ENCODE measurements at regions not wholly inside any gene's neighbourhood (a gene's known extent, or its start where the extent isn't known, plus 50 kb on each side); places are given as distances from the start of the nearest gene placed in this dataset.
A peak's percentile ranks its signal among the peaks of the same experiment; 100 is the strongest.
"Not testable (repeated sequence)": the region's sequence is repeated elsewhere in the genome, so short reads cannot be mapped to it uniquely, and the experiment has no call there.

GRCh38 chr13:50463719-50464118, 379.8 kb downstream of the DLEU7 start:
- TF ChIP-seq CTCF (IDR thresholded peaks at IDR 0.05; ENCODE audit: insufficient read depth, low read length, severe bottlenecking) = no peak
- Histone ChIP-seq H3K36me3 (ENCODE audit: control insufficient read depth, insufficient read depth, low read length) (no peaks in the 10 kb centered on the region), H3K27me3 (ENCODE audit: control insufficient read depth, insufficient read depth, low read length) (no peaks in the 10 kb centered on the region), H3K4me3 (ENCODE audit: low read depth, low read length) (no peak overlapping the region)
- no peak for FAIRE-seq
- DNase-seq (ENCODE audit: low read depth) = no peak

GRCh38 chr13:50464349-50465251, 378.9 kb downstream of the DLEU7 start:
- Histone ChIP-seq H3K27me3 (ENCODE audit: control insufficient read depth, insufficient read depth, low read length) (no peaks in the 10 kb centered on the region), H3K4me3 (ENCODE audit: low read depth, low read length) (no peak overlapping the region), H3K36me3 (ENCODE audit: control insufficient read depth, insufficient read depth, low read length) (no peaks in the 10 kb centered on the region)
- DNase-seq (ENCODE audit: low read depth) (no peak), FAIRE-seq (no peak)
- TF ChIP-seq CTCF (IDR thresholded peaks at IDR 0.05; ENCODE audit: insufficient read depth, low read length, severe bottlenecking) = no peak

GRCh38 chr13:50466456-50466855, 377.0 kb downstream of the DLEU7 start:
- no peak for DNase-seq (ENCODE audit: low read depth)
- Histone ChIP-seq H3K36me3 (ENCODE audit: control insufficient read depth, insufficient read depth, low read length) (no peaks in the 10 kb centered on the region), H3K4me3 (ENCODE audit: low read depth, low read length) (no peak overlapping the region), H3K27me3 (ENCODE audit: control insufficient read depth, insufficient read depth, low read length) (no peaks in the 10 kb centered on the region)
- no peak for FAIRE-seq
- no peak for TF ChIP-seq CTCF (IDR thresholded peaks at IDR 0.05; ENCODE audit: insufficient read depth, low read length, severe bottlenecking)

- H3K4me3 ChIP-seq (ENCODE audit: low read depth, low read length) = no peak overlapping the region
- no peaks in the 10 kb centered on the region for H3K27me3 ChIP-seq (ENCODE audit: control insufficient read depth, insufficient read depth, low read length)
- TF ChIP-seq CTCF (IDR thresholded peaks at IDR 0.05; ENCODE audit: insufficient read depth, low read length, severe bottlenecking) = no peak
- H3K36me3 ChIP-seq (ENCODE audit: control insufficient read depth, insufficient read depth, low read length) = no peaks in the 10 kb centered on the region
- peak; percentile 77 for FAIRE-seq
- no peak for DNase-seq (ENCODE audit: low read depth)
Measured at GRCh38 chr13:50467156-50468110, 376.1 kb downstream of the DLEU7 start.

- TF ChIP-seq CTCF (IDR thresholded peaks at IDR 0.05; ENCODE audit: insufficient read depth, low read length, severe bottlenecking) = no peak
- DNase-seq (ENCODE audit: low read depth) (no peak), FAIRE-seq (no peak)
- Histone ChIP-seq H3K36me3 (ENCODE audit: control insufficient read depth, insufficient read depth, low read length) (no peaks in the 10 kb centered on the region), H3K27me3 (ENCODE audit: control insufficient read depth, insufficient read depth, low read length) (no peaks in the 10 kb centered on the region), H3K4me3 (ENCODE audit: low read depth, low read length) (no peak overlapping the region)
Measured at GRCh38 chr13:50468849-50469669, 374.4 kb downstream of the DLEU7 start.

- FAIRE-seq; H3K4me3 ChIP-seq (ENCODE audit: low read depth, low read length); H3K36me3 ChIP-seq (ENCODE audit: control insufficient read depth, insufficient read depth, low read length); H3K27me3 ChIP-seq (ENCODE audit: control insufficient read depth, insufficient read depth, low read length); DNase-seq (ENCODE audit: low read depth): not testable (repeated sequence)
Measured at GRCh38 chr13:50473050-50473449, 370.4 kb downstream of the DLEU7 start.

Data from bronchial epithelial cell (primary cell).